ENCODE measurements at regions not wholly inside any gene's neighbourhood (a gene's known extent, or its start where the extent isn't known, plus 50 kb on each side); places are given as distances from the start of the nearest gene placed in this dataset.

- peak; percentile 72 for DNase-seq (ENCODE audit: low spot score)
Measured at GRCh38 chr11:76721755-76722677, 51.5 kb upstream of the LRRC32 start.

GRCh38 chr11:76723142-76723541 is 52.6 kb upstream of the LRRC32 start:
- no peak for DNase-seq (ENCODE audit: low spot score)

DNA sequence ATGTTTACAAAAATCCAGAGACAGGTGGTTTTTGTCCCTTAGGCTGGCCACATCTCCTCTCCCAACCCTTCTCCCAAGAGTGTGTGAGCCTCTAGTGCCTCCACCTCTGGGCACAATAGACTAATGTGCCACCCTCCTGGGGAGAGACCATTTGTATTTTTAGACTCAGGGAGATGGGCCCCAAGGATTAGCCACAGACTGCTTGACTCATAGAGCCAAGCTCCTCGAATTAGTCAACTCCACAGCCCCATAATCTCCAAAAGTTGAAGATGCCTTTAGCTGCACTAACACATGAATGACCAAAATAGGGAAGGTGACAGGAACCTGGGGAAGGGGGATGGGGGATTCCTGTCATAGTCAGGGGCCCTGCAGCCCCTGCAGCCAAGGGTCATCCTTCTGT is 53.0 kb upstream of the LRRC32 start:
- no peak for DNase-seq (ENCODE audit: low spot score)

GRCh38 chr11:76724171-76724768 is 53.7 kb upstream of the LRRC32 start:
- DNase-seq (ENCODE audit: low spot score) = no peak

- no peak for DNase-seq (ENCODE audit: low spot score)
Measured at GRCh38 chr11:76728227-76728626, 54.9 kb upstream of the TSKU start.

- DNase-seq (ENCODE audit: low spot score) = no peak
Measured at GRCh38 chr11:76728778-76729177, 54.4 kb upstream of the TSKU start.

GRCh38 chr11:76729214-76729613 is 53.9 kb upstream of the TSKU start:
- no peak for DNase-seq (ENCODE audit: low spot score)

DNA sequence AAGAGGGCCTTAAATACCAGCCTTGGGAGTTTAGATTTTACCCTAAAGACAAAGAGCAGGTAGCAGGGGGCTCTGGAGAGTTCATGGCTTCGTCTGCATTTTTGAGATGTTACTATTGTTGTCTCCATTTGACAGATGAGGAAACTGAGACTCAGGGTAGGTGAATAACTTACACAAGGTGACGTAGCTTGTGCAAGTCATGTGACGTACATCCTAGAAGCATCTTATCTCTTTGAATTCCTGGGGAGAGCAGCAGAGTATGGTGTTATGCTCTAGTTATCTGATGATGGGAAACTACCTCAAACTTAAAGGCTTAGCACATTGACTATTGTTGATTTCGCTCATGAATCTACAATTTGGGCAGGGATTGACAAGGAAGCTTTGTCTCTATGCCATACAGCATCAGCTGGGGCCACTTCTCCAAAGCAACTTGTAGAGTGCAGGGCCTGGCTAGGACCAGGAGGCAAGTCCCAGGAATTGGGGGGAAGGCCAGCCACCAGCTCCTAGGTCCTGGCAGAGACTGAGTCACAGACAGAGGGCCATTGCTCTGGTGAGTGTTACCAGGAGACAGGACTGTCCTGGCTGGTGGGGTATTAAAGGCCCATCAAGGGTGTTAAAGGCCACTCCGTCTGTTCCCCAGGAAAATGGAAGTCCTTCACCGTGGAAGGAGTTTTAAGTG is 52.1 kb upstream of the TSKU start:
- no peak for DNase-seq (ENCODE audit: low spot score)

- no peak for DNase-seq (ENCODE audit: low spot score)
Measured at GRCh38 chr11:76732643-76733042, 50.5 kb upstream of the TSKU start.
